HG02763 (cell line): ENCODE measurements at regions not wholly inside any gene's neighbourhood (a gene's known extent, or its start where the extent isn't known, plus 50 kb on each side); places are given as distances from the start of the nearest gene placed in this dataset.
"Not testable (repeated sequence)": the region's sequence is repeated elsewhere in the genome, so short reads cannot be mapped to it uniquely, and the experiment has no call there.

Experiments used
- ATAC-seq: cut with Tn5 transposase; IDR thresholded peaks from one replicate; pipeline ENCODE4 v1.9.1; 2021; ENCODE audit warnings: mild to moderate bottlenecking, moderate library complexity; ENCODE audit not compliant: unreplicated experiment

DNA sequence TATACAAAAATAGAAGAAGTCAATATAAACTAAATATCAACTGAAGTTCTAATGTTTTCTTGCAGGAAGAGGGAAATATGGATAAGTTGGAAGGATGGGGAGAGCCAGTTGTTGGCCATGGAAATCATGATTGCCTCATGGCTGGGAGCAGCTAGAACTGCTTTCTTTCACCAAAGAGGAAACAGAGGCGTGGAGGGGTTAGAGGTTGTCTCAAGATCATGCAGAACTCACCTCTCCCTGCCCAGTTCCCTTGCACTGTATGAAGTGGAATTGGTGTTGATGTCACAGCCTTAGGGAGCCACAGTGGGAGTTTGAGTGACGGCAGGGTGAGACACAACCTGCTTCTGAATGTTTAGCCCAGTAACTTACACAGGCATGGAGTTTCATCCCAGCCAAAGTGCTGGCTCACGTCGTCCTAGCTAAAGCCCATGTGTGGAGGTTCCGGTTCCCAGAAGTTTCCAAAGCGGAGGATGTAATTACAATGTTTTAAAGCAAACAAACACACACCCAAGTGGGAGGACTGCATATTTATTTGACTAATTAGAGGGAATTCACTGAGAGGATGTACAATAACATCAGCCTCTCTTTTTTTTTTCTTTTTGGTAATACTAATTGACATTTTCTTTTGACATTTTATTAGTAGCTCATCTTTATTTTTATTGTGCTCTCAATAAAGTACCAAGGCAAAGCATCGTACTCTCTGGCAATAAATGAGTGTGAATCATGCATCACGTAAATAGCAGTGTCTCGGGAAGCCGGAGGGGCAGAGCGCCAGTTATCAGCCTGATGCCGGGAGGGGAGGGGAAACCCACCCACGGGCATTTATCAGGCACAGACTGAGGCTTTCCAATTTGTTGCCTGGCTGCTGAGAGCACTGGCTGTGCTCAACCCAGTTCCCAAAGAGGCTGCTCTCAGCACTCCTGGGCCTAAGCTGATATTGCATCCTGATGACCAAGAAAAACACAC, 118.7 kb upstream of the CDH5 start:
- ATAC-seq = no peak

DNA sequence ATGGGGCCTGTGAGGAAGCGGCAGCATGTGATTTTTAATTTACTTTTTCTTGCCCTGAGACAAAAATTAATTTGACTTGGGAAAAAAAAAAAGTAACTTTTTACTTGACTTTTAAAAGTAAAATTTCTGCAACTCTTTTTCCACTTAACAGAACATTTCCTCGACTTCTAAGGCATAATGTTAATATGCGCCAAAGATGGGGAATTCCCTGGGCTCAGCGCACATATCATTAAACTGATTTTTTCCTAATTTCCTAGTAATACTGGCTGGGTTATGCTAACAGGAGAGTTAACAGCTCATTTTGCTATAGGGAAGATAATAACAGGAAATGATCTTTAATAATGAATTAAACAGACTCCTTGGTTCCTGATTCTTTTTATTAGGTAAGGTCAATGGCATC, 120.6 kb upstream of the CDH5 start:
- no peak for ATAC-seq

DNA sequence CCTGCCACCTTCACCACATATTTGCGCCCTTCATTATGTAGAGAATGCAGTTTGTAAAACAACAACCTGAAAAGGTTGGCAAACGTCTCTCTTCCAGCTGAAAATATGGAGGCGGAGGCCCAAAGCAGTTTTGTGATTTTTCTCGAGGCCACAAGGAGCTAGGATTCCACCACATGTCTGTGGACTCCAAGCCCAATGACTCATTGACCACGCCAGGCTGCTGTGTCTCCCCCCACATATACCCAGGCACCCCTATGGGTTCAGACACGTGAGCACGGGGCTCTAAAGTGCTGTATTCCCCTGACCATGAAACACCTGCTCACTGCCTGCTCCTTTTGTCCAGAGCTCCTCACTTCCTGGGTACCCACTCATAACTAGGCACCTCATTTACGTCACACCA, 121.4 kb upstream of the CDH5 start:
- no peak for ATAC-seq

DNA sequence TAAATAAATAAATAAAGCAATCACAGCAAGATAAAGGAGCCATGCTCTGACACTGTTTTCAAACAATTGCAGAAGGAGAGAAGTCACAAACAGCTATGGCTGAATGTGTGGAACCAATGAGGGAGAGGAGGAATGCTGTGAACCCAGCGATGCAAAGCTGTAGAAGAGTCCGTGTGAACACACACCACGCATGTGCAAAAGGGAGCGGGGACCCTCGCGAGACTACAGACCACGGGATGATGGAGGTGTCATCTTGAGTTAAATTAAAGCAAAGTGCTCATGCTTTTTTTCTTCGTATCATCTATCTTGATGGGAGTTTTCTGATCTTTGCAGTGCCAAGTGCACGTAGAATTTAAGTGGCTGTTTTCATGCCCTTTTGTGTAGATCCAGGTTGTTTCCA, 123.8 kb upstream of the CDH5 start:
- no peak for ATAC-seq

DNA sequence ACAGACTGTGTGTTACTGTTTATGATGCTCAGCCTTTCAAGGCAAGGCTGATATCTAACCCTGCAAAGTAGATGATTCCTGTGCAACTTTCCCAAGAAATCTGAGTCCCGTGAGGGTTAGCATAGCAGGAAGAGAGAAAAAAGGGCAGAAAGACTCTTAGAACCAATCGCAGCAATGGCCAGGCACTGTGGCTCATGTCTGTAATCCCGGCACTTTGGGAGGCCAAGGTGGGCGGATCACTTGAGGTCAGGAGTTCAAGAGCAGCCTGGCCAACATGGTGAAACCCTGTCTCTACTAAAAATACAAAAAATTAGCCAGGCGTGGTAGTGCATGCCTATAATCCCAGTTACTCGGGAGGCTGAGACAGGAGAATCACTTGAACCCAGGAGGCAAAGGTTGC, 124.3 kb upstream of the CDH5 start:
- not testable (repeated sequence) for ATAC-seq

DNA sequence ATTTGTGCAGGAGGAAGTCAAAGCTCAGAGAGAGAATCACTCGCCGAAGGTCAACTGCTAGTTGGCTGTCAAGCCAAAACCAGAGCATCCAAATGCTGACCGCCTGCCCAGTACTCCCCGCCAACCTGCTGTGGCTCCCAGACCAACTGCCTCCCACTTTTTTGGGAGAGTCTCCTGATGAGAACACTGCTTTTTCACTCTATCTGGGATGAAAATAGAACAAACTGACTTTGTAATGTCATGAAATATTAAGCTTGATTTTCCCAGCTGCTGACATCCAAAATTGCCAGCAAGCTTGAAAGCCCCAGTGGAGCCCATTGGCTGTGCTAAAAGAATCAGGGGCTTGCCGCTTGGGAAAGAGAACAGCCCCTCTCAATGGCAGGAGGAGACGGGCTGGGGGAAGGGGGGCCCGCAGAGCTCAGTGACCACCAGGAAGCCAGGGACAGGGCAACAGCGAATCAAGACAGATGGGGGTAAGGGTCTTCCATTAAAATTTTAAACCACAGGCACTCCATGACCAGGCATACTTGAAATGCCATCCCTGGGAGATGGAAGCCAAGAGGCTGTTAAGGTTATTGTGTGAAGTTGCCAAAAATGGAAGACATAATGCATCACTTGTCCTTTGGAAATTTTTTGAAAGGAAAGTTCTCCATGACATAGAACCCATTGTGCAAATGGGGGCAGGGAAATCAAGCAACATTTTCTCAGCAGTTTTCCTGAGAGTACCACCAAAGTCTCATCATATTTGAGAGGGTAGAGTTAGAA, 125.7 kb upstream of the CDH5 start:
- no peak for ATAC-seq

DNA sequence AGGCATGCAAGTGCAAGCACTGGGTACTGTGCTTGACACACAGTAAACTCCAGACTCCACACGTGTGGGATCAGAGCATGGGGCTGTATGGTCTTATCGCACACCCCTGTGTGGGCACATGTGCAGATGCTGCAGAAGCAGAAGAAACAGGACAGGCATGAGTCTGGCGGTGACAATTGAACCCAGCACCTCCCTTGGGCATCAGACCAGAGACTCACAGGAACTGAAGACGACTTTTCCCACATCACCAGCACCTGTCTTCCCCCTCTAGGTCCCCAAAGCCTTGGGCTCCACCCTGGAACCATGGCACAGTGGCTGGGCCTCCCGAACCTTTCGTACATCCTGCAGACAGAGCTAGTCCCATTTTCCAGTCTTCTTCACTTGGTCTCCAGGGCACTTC, 126.4 kb upstream of the CDH5 start:
- ATAC-seq = no peak

DNA sequence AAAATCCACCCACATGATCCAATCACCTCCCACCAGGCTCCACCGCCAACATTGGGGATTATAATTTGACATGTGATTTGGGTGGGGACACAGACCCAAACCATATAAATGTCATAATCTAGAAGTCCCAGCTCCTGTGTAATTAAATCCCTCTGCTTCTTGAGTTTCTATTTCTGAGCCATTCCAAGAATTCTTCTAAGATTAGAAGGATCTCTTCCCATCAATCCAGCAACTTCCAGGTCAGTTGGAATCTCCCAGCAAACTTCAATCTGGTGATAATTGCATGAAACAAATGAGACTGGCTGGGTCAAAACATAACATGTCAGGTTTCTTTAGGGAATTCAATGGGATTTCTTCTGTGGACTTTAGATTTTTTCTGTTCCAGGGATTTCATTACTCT, 127.8 kb upstream of the CDH5 start:
- ATAC-seq = no peak

DNA sequence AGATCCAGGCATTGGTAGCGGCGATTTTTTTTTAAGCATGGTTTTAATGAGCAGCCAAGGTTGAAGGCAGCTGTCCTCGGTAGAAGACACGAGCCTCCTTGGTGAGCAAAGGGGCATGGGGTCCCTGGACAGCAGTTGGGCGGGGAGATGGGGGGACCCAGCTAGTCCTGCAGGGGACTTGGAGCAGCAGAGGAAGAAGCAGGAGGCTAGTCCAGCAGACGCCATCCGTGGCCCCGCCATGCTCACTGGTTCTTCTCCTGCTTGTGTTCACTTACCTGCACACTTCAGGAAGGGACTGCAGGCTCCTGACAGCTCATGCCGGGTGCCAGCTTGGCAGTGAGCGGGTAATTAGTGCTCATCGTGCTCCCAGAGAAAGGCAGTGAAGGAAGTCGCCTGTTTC, 130.2 kb upstream of the CDH5 start:
- ATAC-seq = no peak

DNA sequence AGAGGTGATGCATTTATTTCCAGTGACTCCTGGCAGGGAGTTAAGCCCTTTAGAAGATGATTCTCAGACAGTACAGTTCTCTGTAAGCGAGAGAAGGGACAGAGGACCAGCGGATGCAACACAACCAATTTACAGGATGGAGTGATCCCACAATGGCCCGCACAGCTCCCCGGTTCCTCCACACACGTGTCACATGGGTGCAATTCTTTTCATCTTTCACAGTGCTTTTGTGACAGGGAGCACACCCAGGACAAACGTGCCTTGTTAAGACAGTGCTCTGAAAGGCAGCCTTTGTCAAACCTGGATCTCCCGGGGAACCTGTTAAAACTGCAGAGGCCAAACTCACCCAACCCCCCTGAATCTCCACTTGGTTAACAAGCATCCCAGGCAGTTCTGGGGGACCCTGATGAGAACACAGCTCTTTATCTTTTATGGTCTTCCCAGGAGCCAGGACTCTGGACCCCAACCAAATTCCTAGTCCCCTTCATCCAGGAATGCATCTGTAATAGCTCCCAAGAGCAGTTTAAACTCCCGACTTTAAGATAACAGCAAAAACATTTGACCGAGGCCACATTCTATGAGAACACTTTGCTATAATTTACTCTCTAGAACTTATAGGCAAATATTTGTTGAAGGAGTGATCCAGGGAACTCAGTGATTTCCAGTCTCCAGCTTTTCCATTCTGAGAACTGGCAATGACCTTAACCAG, 134.9 kb upstream of the CDH5 start:
- no peak for ATAC-seq

DNA sequence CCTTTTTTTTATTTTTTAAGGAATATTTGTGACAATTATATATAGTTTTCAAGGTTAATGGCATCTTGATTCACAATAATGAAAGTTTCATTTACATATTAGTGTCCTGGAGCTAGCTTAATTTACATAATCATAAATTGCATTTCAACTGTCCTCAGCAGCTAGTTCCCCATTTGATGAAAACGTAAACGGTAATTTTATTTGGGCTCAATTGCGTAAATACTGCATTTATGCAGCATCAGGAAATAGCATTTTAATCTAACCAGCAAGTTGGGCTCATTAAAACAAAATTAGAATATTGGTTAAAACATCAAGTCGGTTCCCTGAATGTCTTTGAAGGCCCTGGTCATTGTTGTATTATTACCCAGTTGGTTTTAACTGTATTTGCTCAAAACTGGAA, 136.8 kb upstream of the CDH5 start:
- ATAC-seq = no peak

DNA sequence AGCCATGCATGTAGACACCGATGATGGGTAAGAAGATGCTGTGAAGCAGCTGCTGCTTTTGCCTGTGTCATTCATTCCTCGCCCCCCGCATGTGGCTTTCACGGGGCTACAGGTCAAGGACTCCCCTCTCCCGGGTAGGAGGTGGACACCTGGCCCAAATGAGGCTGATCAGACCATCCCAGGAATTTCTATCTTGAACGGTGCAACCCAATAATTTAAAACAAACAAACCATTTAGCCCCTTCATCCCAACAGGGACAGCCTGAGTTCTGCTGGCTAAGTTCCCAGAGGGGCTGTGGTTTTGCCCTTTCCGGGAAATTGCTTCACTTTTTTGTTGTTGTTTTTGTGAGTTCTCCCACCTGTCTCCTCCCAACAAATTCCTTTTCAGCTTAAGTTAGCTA, 137.7 kb upstream of the CDH5 start:
- no peak for ATAC-seq

DNA sequence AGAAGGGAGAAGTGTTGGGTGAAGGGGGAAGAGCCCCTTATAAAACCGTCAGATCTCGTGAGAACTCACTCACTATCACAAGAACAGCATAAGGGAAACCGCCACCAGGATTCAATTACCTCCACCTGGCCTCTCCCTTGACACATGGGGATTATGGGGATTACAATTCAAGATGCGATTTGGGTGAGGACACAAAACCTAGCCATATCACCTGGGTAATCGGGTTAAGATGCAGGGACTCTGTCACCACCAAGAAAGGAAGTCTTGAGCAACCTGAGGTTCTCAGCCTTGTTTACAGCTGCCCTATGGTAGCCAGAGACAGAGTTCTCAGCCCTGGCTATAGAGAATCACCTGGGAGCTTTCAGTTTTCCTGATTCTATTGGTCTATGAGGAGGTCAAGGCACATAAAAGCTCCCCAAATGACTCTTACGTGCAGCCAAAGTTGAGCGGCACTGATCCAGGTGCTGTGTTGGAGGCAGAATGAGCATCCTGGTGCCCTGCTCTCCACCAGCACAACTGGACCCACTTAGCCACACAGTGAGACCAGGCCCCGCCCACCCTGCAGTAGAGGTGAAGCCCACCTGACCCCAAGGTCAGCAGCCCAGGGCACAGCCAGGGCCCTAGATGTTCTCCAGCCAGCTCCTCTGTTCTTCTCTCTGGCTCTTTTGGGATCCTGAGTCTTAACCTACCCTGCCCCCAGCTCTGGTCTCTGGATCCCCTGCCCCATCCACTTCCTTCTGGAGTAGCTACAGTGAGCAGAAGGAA, 138.5 kb upstream of the CDH5 start:
- no peak for ATAC-seq

DNA sequence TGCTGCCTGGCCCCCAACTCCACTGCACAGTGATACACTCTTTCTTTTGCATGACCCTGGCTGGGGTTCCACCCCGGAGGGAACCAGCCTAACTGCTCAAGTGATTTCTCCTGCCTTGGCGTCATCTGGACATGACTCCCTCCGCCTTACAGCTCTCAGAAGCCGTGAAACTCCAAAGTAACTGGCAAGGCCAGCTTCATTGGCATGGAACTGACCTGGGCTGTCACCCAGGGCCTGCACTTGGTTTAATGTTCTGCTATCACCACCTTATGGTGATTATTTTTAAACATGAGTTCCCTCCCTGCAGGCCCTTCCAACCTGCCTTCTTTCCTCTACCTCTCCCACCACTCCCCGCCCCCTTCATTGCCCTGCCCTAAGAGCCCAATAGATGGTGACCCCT, 139.7 kb upstream of the CDH5 start:
- ATAC-seq = no peak

DNA sequence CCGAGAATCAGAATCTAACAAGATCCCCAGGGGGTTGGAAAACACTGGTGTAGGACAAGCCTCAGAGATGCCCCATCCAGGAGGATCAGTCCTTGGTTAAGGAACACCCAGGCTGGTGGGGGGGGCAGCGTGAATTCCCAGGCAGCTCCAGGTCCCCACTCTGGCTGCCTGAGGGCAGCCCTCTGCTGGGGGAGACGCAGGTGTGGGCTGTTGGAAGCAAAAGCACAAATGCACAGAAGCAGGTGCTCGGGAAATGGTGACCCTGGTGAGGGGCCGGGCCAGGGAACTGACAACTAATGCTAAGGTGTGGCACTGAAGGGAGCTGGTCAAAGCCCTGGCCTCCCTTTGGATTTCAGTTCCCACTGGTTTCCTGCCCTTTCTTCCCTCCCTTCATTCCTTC, 140.8 kb upstream of the CDH5 start:
- ATAC-seq = no peak

DNA sequence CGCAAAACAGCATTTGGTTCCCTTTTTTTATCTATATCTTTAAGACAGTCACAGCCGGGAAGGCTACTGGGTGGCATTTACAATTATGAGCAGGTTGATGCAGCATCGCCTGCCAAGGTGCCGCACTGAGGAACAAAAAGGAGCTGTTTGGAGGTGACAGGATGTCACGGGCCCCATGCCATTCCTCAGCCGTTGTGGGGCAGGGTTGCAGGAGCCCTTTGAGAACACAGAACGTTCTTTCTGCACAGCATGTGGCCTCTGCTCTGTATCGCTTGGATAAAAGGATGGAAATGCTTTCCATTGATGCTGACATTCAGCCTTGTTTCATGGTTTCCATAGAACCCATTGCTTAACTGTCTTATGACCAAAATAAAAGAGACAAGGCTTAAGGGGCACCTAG, 141.9 kb upstream of the CDH5 start:
- no peak for ATAC-seq

DNA sequence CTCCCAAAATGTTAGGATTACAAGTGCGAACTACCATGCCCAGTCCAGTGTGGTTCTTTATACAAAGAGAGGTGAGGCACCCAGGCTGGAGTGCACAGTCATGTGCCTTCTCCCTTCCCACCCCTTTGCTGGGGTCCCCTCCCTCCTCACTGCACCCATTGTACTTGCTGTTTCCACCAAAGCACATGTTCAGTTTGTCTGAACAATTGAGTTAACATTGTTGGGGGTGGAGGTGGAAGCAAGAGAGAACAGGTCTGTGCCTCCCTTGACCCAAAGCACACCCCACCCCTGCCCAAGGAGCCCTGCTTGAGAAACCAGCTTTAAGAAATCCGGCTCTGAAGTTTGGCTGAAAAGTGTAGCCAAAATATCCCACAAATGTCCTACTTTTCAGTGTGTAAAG, 142.3 kb upstream of the CDH5 start:
- no peak for ATAC-seq

DNA sequence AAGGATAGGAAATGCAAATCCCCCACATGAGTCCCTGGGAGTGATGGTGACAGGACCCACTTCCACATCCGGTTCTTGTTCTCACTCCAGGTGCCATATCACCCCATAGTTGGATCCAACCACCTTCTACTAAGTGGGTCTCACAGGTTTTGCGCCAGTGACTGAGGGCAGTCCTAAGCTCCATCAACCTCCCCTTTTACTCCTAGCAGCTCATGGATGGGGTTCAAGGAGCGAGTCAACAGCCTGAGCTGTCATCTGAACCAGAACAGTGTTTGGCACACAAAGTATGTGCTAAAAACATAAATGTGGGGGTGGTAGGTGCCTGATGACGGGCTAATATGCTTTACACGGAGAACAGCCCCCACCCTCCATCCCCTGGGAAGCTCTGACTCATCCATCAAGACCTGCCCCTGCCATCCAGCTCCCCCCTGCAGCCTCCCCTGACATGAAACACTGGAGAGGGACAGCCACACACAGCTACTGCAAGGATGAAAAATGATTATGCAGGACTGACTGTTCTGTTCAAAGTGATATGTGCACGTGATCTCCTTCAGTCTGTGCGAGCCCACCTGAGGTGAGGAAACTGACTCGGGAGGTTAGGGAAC, 143.2 kb upstream of the CDH5 start:
- no peak for ATAC-seq

DNA sequence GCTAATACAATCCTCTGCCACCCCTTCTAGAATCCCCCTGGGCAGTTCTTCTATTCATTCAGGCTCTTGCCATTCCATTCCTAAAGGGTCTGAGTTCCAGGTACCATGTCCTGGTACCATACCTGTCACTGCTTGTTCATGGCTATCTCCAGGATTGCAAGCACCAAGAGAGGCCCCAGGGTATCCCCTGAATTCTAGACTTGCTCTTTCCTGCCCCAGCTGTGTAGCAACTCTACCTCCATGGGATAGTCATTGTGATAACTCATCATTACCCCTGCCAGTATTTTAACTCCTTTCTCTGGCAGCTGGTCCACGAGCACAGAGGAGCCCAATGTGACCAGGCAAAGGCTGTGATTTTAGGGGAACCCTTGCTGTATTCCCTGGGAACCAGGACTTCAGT, 143.7 kb upstream of the CDH5 start:
- no peak for ATAC-seq

DNA sequence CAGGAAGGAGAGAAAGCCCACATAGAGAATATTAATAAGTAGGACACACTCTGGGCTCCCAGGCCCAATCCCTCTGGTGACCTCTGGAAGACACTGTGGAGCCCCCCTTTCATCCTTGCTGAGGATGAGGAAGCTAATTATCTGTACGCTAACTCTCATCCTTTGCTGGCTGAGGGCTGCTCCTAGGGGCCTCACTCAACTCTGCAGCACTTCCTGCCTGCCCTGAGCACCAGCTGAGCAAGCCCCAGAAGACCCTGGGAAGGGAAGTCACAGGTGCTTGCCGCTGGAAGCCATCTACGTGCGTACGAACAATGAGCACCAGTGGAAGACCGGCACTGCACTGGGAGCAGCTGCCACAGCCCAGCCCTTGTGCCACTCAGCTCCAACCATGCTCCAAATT, 145.8 kb upstream of the CDH5 start:
- ATAC-seq = no peak
